SK-N-SH treated with all-trans-retinoic acid at 6 μM for 48 hours (cell line): ENCODE measurements at regions not wholly inside any gene's neighbourhood (a gene's known extent, or its start where the extent isn't known, plus 50 kb on each side); places are given as distances from the start of the nearest gene placed in this dataset.

ENCODE experiments used
- ARNTL ChIP-seq: fragments of 450-650 bp; formaldehyde crosslinking; IDR thresholded peaks from 2 replicates; pipeline ENCODE4 v1.5.0; 2020; ENCODE audit warnings: low read depth, mild to moderate bottlenecking, moderate library complexity, borderline replicate concordance
- ESRRG ChIP-seq: fragments of 250-450 bp; sonication (Bioruptor Pico); IDR thresholded peaks from 2 replicates; pipeline ENCODE4 v1.6.1; 2021; ENCODE audit warnings: mild to moderate bottlenecking
- PPARA ChIP-seq: fragments of 250-450 bp; sonication (Bioruptor Pico); IDR thresholded peaks from 2 replicates; pipeline ENCODE4 v1.5.0; 2020; ENCODE audit warnings: mild to moderate bottlenecking, borderline replicate concordance
- RARB ChIP-seq: fragments of 250-450 bp; sonication (Bioruptor Pico); IDR thresholded peaks from 2 replicates; pipeline ENCODE4 v1.8.0; 2021; ENCODE audit warnings: mild to moderate bottlenecking, moderate library complexity
- SNAI2 ChIP-seq: fragments of 250-450 bp; sonication (Bioruptor Pico); IDR thresholded peaks from 2 replicates; pipeline ENCODE4 v1.5.0; 2020; ENCODE audit warnings: mild to moderate bottlenecking, moderate library complexity
- TCF4 ChIP-seq: fragments of 250-450 bp; sonication (Bioruptor Pico); IDR thresholded peaks from 2 replicates; pipeline ENCODE4 v1.8.0; 2021; ENCODE audit warnings: mild to moderate bottlenecking, moderate library complexity, borderline replicate concordance
- ZC3H10 ChIP-seq: fragments of 250-450 bp; sonication (Bioruptor Pico); IDR thresholded peaks from 2 replicates; pipeline ENCODE4 v1.5.1; 2021; ENCODE audit warnings: mild to moderate bottlenecking, moderate library complexity
- ZFP3 ChIP-seq: fragments of 250-450 bp; sonication (Bioruptor Pico); IDR thresholded peaks from 2 replicates; pipeline ENCODE4 v1.5.0; 2020; ENCODE audit warnings: mild to moderate bottlenecking, moderate library complexity
- ZFP30 ChIP-seq: fragments of 450-650 bp; formaldehyde crosslinking; IDR thresholded peaks from 2 replicates; pipeline ENCODE4 v1.5.0; 2022; ENCODE audit warnings: mild to moderate bottlenecking, moderate library complexity
- TF ChIP-seq, protein P1 (sequence below): fragments of 250-450 bp; sonication (Bioruptor Pico); IDR thresholded peaks from 2 replicates; pipeline ENCODE4 v1.8.0; 2020; ENCODE audit warnings: mild to moderate bottlenecking, moderate library complexity, borderline replicate concordance
- TF ChIP-seq, protein P2 (sequence below): fragments of 250-450 bp; sonication (Bioruptor Pico); IDR thresholded peaks from 2 replicates; pipeline ENCODE4 v1.5.0; 2020; ENCODE audit warnings: mild to moderate bottlenecking, moderate library complexity
- TF ChIP-seq, protein P3 (sequence below): fragments of 250-450 bp; sonication (Bioruptor Pico); IDR thresholded peaks from 2 replicates; pipeline ENCODE4 v1.8.0; 2021; ENCODE audit warnings: low read depth, mild to moderate bottlenecking, moderate library complexity, borderline replicate concordance

DNA sequence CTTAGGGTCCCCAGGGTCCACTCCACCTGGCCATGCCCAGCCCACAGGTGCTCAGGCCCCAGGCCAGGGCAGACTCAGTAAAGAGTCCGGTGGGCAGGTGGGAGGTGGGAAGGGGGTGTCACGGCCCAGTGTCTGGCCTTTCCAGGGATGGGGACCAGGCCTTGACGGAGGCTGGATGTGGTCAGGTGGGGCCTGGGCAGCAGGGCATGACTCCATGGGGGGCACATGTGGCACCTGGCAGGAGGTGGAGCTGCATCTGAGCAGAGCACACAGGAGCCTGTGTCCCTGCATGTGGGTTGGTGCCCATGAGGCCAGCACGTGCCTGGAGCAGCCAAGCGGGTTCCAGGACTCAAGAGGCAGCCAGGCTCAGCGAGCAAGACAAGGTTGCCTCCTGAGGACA lies 132.9 kb downstream of the FAM53A start:
- TF ChIP-seq, protein P1, sequence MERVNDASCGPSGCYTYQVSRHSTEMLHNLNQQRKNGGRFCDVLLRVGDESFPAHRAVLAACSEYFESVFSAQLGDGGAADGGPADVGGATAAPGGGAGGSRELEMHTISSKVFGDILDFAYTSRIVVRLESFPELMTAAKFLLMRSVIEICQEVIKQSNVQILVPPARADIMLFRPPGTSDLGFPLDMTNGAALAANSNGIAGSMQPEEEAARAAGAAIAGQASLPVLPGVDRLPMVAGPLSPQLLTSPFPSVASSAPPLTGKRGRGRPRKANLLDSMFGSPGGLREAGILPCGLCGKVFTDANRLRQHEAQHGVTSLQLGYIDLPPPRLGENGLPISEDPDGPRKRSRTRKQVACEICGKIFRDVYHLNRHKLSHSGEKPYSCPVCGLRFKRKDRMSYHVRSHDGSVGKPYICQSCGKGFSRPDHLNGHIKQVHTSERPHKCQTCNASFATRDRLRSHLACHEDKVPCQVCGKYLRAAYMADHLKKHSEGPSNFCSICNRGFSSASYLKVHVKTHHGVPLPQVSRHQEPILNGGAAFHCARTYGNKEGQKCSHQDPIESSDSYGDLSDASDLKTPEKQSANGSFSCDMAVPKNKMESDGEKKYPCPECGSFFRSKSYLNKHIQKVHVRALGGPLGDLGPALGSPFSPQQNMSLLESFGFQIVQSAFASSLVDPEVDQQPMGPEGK (CRISPR knock-in tag): no peak
- TF ChIP-seq, protein P2, sequence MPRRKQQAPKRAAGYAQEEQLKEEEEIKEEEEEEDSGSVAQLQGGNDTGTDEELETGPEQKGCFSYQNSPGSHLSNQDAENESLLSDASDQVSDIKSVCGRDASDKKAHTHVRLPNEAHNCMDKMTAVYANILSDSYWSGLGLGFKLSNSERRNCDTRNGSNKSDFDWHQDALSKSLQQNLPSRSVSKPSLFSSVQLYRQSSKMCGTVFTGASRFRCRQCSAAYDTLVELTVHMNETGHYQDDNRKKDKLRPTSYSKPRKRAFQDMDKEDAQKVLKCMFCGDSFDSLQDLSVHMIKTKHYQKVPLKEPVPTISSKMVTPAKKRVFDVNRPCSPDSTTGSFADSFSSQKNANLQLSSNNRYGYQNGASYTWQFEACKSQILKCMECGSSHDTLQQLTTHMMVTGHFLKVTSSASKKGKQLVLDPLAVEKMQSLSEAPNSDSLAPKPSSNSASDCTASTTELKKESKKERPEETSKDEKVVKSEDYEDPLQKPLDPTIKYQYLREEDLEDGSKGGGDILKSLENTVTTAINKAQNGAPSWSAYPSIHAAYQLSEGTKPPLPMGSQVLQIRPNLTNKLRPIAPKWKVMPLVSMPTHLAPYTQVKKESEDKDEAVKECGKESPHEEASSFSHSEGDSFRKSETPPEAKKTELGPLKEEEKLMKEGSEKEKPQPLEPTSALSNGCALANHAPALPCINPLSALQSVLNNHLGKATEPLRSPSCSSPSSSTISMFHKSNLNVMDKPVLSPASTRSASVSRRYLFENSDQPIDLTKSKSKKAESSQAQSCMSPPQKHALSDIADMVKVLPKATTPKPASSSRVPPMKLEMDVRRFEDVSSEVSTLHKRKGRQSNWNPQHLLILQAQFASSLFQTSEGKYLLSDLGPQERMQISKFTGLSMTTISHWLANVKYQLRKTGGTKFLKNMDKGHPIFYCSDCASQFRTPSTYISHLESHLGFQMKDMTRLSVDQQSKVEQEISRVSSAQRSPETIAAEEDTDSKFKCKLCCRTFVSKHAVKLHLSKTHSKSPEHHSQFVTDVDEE (CRISPR knock-in tag): no peak
- TF ChIP-seq ZFP30 (no peak), ZFP3 (CRISPR knock-in tag) (no peak), ARNTL (CRISPR knock-in tag) (no peak), ZC3H10 (CRISPR knock-in tag) (no peak), TCF4 (CRISPR knock-in tag) (no peak), ESRRG (CRISPR knock-in tag) (no peak), PPARA (no peak), SNAI2 (no peak), RARB (no peak)
- TF ChIP-seq, protein P3, sequence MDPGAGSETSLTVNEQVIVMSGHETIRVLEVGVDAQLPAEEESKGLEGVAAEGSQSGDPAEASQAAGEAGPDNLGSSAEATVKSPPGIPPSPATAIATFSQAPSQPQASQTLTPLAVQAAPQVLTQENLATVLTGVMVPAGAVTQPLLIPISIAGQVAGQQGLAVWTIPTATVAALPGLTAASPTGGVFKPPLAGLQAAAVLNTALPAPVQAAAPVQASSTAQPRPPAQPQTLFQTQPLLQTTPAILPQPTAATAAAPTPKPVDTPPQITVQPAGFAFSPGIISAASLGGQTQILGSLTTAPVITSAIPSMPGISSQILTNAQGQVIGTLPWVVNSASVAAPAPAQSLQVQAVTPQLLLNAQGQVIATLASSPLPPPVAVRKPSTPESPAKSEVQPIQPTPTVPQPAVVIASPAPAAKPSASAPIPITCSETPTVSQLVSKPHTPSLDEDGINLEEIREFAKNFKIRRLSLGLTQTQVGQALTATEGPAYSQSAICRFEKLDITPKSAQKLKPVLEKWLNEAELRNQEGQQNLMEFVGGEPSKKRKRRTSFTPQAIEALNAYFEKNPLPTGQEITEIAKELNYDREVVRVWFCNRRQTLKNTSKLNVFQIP: no peak
